ENCODE measurements at regions not wholly inside any gene's neighbourhood (a gene's known extent, or its start where the extent isn't known, plus 50 kb on each side); places are given as distances from the start of the nearest gene placed in this dataset.
"Not testable (repeated sequence)": the region's sequence is repeated elsewhere in the genome, so short reads cannot be mapped to it uniquely, and the experiment has no call there.

DNA sequence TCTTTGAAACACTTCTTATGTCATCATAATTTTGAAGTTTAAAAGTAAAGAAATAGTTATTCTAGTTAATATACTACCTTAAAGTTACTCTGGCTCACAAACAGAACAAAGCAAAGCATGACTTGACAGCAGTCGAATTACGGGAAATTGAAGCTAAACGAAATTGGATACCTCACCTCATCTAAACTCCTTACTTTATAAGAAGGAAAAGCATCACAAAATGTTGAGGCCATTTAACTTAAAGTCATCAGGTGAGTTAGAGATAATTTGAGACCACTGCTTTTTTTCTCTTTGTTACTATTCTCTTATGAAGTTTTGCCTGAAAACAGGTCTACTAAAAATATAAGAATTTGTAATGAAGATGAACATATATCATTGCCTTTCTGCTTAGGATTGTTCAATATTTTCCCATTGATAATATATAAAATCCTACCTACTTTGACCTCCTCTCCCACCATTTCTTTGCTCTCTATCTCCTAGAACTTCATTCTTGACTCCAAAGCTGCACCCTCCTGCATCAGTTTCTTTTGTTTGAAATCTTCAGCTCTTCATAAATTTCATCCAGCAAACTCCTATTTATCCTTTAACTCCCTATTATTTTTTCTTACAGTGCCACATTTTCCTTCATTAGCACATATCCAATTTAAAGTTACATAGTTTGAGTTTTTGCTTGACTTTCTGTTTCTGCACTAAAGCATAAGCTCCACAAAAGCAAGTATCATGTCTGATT lies 510.7 kb upstream of the ZNF337 start:
- TF ChIP-seq, protein P1, sequence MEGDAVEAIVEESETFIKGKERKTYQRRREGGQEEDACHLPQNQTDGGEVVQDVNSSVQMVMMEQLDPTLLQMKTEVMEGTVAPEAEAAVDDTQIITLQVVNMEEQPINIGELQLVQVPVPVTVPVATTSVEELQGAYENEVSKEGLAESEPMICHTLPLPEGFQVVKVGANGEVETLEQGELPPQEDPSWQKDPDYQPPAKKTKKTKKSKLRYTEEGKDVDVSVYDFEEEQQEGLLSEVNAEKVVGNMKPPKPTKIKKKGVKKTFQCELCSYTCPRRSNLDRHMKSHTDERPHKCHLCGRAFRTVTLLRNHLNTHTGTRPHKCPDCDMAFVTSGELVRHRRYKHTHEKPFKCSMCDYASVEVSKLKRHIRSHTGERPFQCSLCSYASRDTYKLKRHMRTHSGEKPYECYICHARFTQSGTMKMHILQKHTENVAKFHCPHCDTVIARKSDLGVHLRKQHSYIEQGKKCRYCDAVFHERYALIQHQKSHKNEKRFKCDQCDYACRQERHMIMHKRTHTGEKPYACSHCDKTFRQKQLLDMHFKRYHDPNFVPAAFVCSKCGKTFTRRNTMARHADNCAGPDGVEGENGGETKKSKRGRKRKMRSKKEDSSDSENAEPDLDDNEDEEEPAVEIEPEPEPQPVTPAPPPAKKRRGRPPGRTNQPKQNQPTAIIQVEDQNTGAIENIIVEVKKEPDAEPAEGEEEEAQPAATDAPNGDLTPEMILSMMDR (conservative IDR thresholded peaks at IDR 0.05; ENCODE audit: low read depth, low read length), result no peak
- no peak overlapping the region for H3K27ac ChIP-seq
- no peaks in the 10 kb centered on the region for H3K36me3 ChIP-seq (ENCODE audit: insufficient read depth)
- no peaks in the 10 kb centered on the region for H3K27me3 ChIP-seq (ENCODE audit: insufficient read depth, low read depth)
- no peak overlapping the region for H2AFZ ChIP-seq (ENCODE audit: low read depth)
- H3K9ac ChIP-seq, result no peak overlapping the region
- no peak overlapping the region for H3K4me2 ChIP-seq
- no peaks in the 10 kb centered on the region for H3K79me2 ChIP-seq (ENCODE audit: insufficient read depth, low read depth)
- no peaks in the 10 kb centered on the region for H3K4me1 ChIP-seq (ENCODE audit: low read depth, poor library complexity, severe bottlenecking)
- H3K4me3 ChIP-seq (IDR thresholded peaks at IDR 0.05; ENCODE audit: insufficient read depth, low read depth, low read length), result no peak overlapping the region
- H4K20me1 ChIP-seq (ENCODE audit: insufficient read depth), result no peaks in the 10 kb centered on the region

DNA sequence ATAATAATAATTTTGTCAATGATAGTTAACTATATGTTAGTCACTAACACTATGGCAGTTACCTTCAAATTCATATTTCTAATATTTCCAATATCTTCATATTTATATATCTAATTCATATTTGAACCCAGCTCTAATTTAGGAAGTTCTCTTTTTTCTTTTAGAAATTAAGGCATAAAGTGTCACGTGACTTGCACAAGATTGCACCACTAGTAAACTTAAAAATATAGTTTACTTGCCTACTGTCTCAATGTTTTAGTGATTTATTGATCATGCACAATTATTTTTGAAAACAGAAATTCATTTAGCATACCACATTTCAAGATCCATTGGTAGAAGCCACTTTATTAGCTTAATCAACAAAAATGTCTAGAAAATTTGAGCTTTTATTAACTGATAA lies 508.7 kb upstream of the ZNF337 start:
- no peaks in the 10 kb centered on the region for H3K4me1 ChIP-seq (ENCODE audit: low read depth, poor library complexity, severe bottlenecking)
- H2AFZ ChIP-seq (ENCODE audit: low read depth), result no peak overlapping the region
- no peaks in the 10 kb centered on the region for H3K79me2 ChIP-seq (ENCODE audit: insufficient read depth, low read depth)
- H3K4me2 ChIP-seq, result no peak overlapping the region
- no peak overlapping the region for H3K9ac ChIP-seq
- no peaks in the 10 kb centered on the region for H3K36me3 ChIP-seq (ENCODE audit: insufficient read depth)
- no peak overlapping the region for H3K27ac ChIP-seq
- H4K20me1 ChIP-seq (ENCODE audit: insufficient read depth), result no peaks in the 10 kb centered on the region
- H3K27me3 ChIP-seq (ENCODE audit: insufficient read depth, low read depth), result no peaks in the 10 kb centered on the region
- H3K4me3 ChIP-seq (IDR thresholded peaks at IDR 0.05; ENCODE audit: insufficient read depth, low read depth, low read length), result no peak overlapping the region
- TF ChIP-seq, protein P1 (conservative IDR thresholded peaks at IDR 0.05; ENCODE audit: low read depth, low read length), result no peak

DNA sequence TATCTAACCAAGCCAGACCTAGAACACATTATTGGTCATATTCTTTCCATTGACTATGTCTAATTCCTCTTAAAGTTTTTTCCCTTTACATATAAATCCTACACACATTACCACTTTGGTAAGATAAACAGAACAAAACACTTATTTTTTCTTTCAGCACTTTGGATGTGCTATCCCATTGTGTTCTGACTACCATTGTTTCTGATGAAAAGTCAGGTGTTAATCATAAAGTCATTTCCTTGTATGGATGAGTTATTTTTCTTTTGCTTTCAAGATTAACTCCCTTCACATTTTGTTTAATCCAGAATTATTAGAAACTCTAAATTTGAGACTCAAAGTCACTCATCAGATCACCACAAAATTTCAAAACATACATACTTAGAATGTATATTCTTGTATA lies 504.4 kb upstream of the ZNF337 start:
- H3K4me2 ChIP-seq; H3K4me1 ChIP-seq (ENCODE audit: low read depth, poor library complexity, severe bottlenecking); H3K27ac ChIP-seq; H3K9ac ChIP-seq; H3K4me3 ChIP-seq (IDR thresholded peaks at IDR 0.05; ENCODE audit: insufficient read depth, low read depth, low read length); H3K27me3 ChIP-seq (ENCODE audit: insufficient read depth, low read depth); H4K20me1 ChIP-seq (ENCODE audit: insufficient read depth); H2AFZ ChIP-seq (ENCODE audit: low read depth); H3K36me3 ChIP-seq (ENCODE audit: insufficient read depth); H3K79me2 ChIP-seq (ENCODE audit: insufficient read depth, low read depth): not testable (repeated sequence)

DNA sequence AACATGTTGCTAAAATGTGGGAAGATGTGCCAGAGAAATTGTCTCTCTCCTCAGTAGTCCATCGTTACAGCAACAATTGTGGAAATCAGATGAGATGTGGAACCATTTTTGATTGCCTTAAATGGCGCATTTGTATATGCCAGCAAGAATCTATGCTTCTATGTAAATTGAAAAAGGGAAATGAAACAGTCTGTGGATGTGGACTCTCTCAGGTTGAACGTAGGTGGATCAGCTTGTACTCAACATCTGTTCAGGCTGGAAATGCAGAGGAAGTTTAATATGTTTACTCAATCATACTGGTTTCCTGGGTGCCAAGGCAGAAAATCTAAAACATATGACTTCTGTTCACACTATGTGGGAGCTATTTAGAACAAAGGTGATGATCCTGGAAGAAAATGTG lies 490.7 kb upstream of the ZNF337 start:
- not testable (repeated sequence) for H3K4me2 ChIP-seq; H3K79me2 ChIP-seq (ENCODE audit: insufficient read depth, low read depth); H3K27me3 ChIP-seq (ENCODE audit: insufficient read depth, low read depth); H2AFZ ChIP-seq (ENCODE audit: low read depth); H4K20me1 ChIP-seq (ENCODE audit: insufficient read depth); H3K4me1 ChIP-seq (ENCODE audit: low read depth, poor library complexity, severe bottlenecking); H3K4me3 ChIP-seq (IDR thresholded peaks at IDR 0.05; ENCODE audit: insufficient read depth, low read depth, low read length); H3K9ac ChIP-seq; H3K36me3 ChIP-seq (ENCODE audit: insufficient read depth); H3K27ac ChIP-seq

DNA sequence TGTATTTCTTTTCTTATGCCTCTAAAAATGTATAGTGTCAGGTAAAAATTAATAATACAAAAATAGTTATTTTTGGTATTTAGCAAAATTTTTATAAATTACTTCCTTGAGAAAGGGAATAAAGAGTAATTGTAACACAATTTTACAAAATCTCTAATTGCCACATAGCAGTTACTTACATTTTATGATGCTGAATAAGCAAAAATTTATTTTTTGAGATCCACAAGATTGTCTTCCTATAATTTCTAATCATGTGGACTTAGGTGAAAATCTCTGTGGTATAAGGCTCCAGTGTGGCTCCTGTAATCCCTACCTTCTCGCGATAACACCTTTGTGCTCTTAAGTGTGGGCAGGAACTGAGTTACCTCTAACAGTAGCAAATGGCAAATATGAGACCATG lies 487.1 kb upstream of the ZNF337 start:
- not testable (repeated sequence) for H3K79me2 ChIP-seq (ENCODE audit: insufficient read depth, low read depth); H3K36me3 ChIP-seq (ENCODE audit: insufficient read depth); H3K27ac ChIP-seq; H3K4me2 ChIP-seq; H3K4me1 ChIP-seq (ENCODE audit: low read depth, poor library complexity, severe bottlenecking); H4K20me1 ChIP-seq (ENCODE audit: insufficient read depth); H2AFZ ChIP-seq (ENCODE audit: low read depth); H3K4me3 ChIP-seq (IDR thresholded peaks at IDR 0.05; ENCODE audit: insufficient read depth, low read depth, low read length); H3K9ac ChIP-seq; H3K27me3 ChIP-seq (ENCODE audit: insufficient read depth, low read depth)

DNA sequence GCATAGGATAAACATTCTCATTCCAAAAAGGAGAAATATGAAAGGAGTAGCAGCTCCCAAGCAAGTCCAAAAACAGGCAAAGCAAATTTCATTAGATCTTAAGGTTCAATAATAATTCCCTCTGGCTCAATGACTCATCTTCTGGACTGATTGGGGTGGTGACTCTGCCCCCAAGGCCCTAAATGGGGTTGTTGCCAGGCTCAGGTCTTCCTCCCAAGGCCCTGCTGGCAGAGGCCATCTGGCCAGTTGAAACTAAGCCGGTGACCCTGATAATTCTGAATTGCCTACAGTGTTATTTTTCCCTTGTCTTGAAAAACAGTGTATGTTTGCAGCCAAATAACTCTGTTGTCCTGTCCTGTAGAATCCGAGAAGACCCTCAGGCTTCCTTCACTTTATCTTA lies 484.7 kb upstream of the ZNF337 start:
- not testable (repeated sequence) for H2AFZ ChIP-seq (ENCODE audit: low read depth); H4K20me1 ChIP-seq (ENCODE audit: insufficient read depth); H3K36me3 ChIP-seq (ENCODE audit: insufficient read depth); H3K27ac ChIP-seq; H3K27me3 ChIP-seq (ENCODE audit: insufficient read depth, low read depth); H3K4me2 ChIP-seq; H3K4me1 ChIP-seq (ENCODE audit: low read depth, poor library complexity, severe bottlenecking); H3K4me3 ChIP-seq (IDR thresholded peaks at IDR 0.05; ENCODE audit: insufficient read depth, low read depth, low read length); H3K9ac ChIP-seq; H3K79me2 ChIP-seq (ENCODE audit: insufficient read depth, low read depth)

DNA sequence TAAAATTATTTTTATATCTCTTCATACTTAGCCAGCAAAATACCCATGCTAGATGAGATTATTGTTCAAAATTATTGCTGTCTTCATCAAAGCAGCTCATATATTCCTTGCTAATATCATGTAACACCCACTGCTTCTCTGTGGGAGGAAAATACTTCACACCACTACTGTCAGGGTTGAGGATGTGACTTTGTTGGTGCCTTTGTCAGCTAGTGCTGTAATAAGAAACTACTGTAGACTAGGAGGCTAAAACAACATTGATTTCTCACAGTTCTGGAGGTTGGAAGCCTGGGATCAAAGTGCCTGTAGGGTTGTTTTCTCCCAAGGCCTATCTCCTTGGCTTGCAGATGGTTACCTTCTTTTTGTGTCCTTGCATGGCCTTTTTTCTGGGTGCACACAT lies 475.2 kb upstream of the ZNF337 start:
- H3K4me3 ChIP-seq (IDR thresholded peaks at IDR 0.05; ENCODE audit: insufficient read depth, low read depth, low read length); H3K4me2 ChIP-seq; H3K9ac ChIP-seq; H3K4me1 ChIP-seq (ENCODE audit: low read depth, poor library complexity, severe bottlenecking); H3K27me3 ChIP-seq (ENCODE audit: insufficient read depth, low read depth); H3K27ac ChIP-seq; H2AFZ ChIP-seq (ENCODE audit: low read depth); H4K20me1 ChIP-seq (ENCODE audit: insufficient read depth); H3K79me2 ChIP-seq (ENCODE audit: insufficient read depth, low read depth); H3K36me3 ChIP-seq (ENCODE audit: insufficient read depth): not testable (repeated sequence)

All from KMS-11 (cell line).